HUDEP-2 (cell line): ENCODE measurements at regions not wholly inside any gene's neighbourhood (a gene's known extent, or its start where the extent isn't known, plus 50 kb on each side); places are given as distances from the start of the nearest gene placed in this dataset.
A peak's percentile ranks its signal among the peaks of the same experiment; 100 is the strongest.

ENCODE experiments used
- DNase-seq, 76 experiments: peaks; one replicate each; lab custom pipeline; 2025; ENCODE audit not compliant: unreplicated experiment in 76 of 76; lab: John Stamatoyannopoulos, UW

DNA sequence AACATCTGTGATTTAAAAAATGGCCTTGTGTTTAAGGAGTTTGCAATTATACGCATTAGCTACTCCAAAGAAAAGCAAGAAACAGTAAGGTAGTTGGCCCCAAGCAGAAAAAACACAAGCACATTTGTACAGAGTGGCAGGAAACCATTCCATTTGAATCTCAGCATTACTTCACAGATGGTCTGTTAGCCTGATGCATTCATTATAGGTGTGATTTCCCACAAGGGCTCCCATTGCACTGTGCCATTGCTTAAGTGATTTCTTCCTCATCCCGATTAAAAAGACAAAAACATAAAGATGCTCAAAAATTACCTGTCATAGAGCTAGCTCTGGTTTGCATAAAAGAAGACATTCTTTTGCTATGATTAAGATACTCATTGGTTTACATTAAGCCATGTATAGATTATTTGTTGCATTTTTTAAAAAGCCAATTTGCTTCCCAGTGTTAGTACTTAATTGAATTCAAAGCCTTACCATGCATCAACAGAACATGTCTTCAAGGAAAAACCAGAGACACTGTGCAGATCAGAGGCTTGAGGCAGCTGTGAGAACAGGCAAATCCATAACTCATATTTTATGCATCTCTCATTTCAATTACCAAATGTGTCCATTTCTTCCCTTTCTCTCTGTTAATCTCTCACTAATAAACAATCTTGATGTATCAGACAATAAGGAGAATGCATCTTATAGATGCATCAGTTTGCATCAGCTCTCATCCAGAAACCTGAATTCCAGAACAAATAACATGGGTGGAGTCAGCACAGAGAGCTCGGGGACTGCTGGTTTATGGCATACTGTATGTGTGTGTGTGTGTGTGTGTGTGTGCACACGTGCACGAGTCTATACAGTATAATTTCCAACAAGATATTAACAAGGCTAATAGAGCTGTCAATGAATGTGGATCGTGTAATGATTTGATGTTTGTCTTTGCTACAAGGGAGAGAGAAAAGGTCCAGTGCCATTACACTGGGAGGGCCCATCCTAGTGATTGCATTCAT is 558.6 kb upstream of the HS6ST1 start:
- DNase-seq: no peak

DNA sequence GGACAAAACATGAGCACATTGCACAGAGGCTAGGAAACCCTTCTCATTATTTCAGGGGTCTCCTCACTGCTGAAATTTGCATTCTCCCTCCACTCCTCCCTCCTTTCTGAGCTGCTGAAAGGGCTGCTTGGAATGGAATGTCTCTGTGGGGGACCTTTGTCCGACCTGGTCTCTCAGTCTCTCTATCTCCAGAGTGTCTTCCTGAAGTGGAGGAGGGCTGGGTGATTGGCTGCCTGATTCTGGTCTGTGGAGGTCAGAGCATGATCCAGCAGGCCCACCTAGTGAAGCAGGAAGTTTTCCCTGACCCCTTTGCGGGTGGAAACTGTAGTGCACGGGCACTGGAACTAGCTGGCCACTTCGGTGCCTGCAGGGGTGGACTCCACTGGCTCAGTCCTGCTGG is 560.5 kb upstream of the HS6ST1 start:
- DNase-seq: no peak

- DNase-seq: no peak
These were observed 576.2 kb upstream of the HS6ST1 start for GRCh38 chr2:128894896-128895295.

DNA sequence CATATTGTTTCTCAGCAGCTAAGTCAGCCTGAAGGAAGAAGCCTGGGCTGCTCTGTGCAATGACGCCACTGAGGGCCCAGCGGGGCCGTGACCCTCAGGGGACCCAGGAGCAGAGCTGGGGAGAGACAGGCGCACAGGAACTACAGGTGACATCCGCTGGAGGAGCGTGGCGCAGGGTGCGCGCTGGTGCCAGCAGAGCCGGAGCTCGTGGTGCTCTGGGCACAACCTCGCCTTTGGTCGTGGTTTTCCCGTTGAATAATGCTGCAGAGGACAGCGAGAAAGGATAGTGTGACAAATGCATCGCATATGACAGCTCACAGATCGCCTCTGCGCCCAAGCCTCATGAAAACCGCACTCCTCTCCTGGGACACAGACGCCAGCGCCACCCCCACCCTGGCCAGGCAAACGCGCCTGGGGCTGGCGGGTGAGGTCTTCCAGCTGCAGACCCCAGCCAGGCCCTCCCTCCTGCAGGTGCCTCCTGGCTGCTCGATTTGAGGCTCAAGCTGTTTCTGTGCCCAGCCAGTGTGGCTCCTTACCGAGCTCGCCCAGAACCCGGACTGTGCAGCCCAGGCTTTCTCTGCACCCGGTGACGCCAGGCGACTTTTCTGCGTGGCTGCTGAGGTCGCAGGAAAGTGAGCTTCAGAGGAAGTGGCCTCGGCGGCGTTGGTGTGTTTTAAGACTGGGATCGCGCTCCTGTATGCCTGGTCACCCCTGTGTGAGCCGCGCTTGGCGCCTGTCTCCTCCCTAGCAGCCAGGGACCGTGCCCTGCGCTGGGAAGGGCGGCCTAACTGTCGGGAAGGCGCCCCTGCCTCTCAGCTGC is 583.1 kb upstream of the HS6ST1 start:
- no peak for DNase-seq

DNA sequence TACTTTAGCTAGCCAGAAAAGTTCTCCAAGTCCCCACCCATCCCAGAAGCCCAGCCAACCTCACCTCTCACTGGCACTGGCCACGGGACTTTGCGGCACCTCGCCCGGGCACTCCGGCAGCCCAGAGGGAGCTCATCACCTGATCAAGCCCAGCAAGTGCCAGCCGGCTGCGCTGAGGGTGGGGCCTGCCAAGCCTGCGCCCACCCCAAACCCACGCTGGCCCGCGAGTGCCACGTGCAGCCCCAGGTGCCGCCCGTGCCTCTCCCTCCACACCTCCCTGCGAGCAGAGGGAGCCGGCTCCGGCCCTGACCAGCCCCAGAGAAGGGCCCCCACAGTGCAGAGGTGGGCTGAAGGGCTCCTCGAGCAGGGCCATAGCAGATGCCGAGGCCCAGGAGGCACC is 585.0 kb upstream of the HS6ST1 start:
- DNase-seq: no peak

DNA sequence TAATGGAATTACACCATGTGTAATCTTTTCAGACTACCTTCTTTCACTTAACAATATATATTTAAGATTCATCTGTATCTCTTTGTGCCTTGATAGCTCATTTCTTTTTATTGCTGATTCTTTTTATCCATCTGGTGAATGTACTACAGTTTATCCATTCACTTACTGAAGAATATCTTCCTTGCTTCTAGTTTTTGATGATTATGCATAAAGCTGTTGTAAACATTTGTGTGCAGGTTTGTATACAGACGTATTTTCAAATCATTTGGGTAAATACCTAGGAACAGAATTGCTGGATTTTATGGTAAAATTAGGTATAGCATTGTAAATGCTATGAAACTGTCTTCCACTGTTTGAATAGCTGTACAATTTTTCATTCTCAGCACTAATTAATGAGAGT is 592.6 kb upstream of the HS6ST1 start:
- DNase-seq: no peak

- DNase-seq: no peak
These were observed 595.7 kb upstream of the HS6ST1 start for GRCh38 chr2:128914320-128914719.

- DNase-seq: no peak
These were observed 603.1 kb upstream of the HS6ST1 start for GRCh38 chr2:128921751-128922150.

- DNase-seq: no peak
These were observed 603.5 kb upstream of the HS6ST1 start for GRCh38 chr2:128922154-128922553.

- no peak for DNase-seq
These were observed 607.0 kb upstream of the HS6ST1 start for GRCh38 chr2:128925631-128926030.

GRCh38 chr2:128930101-128930500 is 611.4 kb upstream of the HS6ST1 start:
- DNase-seq: no peak

- no peak for DNase-seq
These were observed 621.7 kb upstream of the HS6ST1 start for GRCh38 chr2:128940378-128940777.

DNA sequence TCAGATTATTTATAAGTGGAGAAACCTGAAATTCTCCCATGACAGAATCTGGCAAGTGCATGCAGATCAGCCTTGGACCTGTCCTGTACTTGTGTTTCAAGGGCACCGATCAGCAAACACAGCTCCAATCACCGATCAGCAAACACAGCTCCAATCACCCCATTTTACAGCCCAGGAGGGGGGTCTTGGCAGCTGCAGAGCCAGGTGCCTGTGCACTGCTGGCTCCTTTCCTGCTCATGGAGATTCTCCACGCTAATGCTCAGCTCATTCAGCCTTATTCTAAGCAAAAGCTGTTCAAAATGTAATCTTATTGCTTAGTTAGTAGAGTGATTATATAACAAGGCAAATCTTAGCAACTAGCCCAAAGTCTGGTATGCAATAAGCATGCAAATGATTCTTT is 623.1 kb upstream of the HS6ST1 start:
- no peak for DNase-seq

GRCh38 chr2:128949360-128949759 is 630.7 kb upstream of the HS6ST1 start:
- no peak for DNase-seq

DNA sequence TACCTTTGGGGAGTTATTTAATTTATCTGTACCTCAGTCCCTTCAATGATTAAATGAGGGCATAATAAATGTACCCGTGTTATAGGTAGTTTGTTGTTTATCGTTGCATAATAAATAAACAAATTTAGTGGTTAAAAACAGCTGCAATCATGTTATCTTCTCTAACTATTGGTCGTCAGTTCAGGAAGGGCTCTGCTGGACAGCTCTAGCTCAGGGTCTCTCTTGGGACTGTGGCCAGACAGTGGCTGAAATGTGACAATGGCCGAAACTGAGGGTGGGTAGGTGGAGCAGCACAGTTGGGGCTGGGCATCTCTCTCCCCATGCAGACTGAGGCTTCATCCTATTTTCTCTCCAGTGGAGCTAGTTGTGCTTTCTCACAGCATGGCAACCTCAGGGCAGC is 632.1 kb upstream of the HS6ST1 start:
- no peak for DNase-seq

- no peak for DNase-seq
These were observed 639.6 kb upstream of the HS6ST1 start for GRCh38 chr2:128958241-128958640.

- no peak for DNase-seq
These were observed 649.0 kb upstream of the HS6ST1 start for GRCh38 chr2:128967646-128968045.

- DNase-seq: no peak
These were observed 650.7 kb upstream of the HS6ST1 start for GRCh38 chr2:128969374-128969773.

DNA sequence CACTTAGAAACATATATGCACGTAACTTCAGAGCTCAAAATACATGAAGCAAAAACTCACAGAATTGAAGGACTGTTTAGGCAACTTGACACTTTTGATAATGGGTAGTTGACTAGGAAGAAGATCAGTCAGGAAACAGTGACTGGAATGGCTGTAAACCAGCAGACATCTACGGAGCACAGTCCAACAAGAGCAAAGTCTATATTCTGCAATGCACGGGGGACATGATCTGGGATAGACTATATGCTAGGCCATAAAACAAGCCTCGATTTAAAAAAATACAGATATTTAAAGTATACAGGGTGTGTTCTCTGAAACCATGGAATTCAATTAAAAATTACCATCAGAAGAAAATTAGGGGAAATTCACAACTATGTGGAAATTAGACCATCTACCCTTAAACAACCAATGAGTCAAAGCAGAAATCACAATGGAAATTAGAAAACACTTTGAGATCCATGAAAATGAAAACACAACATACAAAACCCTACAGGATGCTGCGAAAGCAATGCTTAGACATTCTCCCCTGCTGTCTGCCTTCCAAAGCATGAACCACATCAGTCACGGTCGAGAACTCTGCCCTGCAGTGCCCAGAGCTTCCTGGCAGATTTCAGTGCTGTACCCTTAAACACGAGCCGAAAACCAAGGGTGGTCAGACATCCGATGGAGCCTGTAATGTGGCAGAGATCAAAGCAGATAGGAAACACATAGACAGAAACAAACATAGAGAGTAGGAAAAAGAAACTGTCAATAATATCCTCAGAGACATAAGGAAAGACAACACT is 651.9 kb upstream of the HS6ST1 start:
- DNase-seq: no peak

- DNase-seq: no peak
These were observed 654.9 kb upstream of the HS6ST1 start for GRCh38 chr2:128973566-128973965.

GRCh38 chr2:128978212-128978611 is 659.5 kb upstream of the HS6ST1 start:
- DNase-seq: peak in 38 of 76 experiments; percentile 1 to 55 (median 14)
